Rectal smooth muscle tissue (tissue), 1 donor: ENCODE measurements at regions not wholly inside any gene's neighbourhood (a gene's known extent, or its start where the extent isn't known, plus 50 kb on each side); places are given as distances from the start of the nearest gene placed in this dataset.
"Not testable (repeated sequence)": the region's sequence is repeated elsewhere in the genome, so short reads cannot be mapped to it uniquely, and the experiment has no call there.

Experiments
- H3K27ac ChIP-seq: one replicate; pipeline ENCODE4 v1.7.0; 2013; ENCODE audit warnings: low read depth, low read length, inconsistent platforms
- H3K27me3 ChIP-seq: one replicate; pipeline ENCODE4 v1.7.0; 2013; ENCODE audit warnings: low read length; ENCODE audit not compliant: control insufficient read depth, insufficient read depth
- H3K36me3 ChIP-seq: one replicate; pipeline ENCODE4 v1.7.0; 2013; ENCODE audit warnings: low read length; ENCODE audit not compliant: control insufficient read depth, insufficient read depth
- H3K4me1 ChIP-seq: one replicate; pipeline ENCODE4 v1.7.0; 2013; ENCODE audit warnings: low read length; ENCODE audit not compliant: control insufficient read depth, insufficient read depth
- H3K4me3 ChIP-seq: one replicate; pipeline ENCODE4 v1.7.0; 2013; ENCODE audit warnings: low read length
- H3K9ac ChIP-seq: one replicate; pipeline ENCODE4 v1.7.0; 2013; ENCODE audit warnings: low read length

DNA sequence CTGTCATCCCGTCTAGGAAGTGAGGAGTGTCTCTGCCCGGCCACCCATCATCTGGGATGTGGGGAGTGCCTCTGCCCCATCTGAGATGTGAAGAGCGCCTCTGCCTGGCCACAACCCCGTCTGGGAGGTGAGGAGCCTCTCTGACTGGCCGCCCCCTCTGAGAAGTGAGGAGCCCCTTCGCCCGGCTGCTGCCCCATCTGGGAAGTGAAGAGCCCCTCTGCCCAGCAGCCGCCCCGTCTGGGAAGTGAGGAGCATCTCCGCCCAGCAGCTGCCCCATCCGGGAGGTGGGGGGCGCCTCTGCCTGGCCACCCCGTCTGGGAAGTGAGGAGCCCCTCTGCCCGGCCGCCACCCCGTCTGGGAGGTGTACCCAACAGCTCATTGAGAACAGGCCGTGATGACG, 195.2 kb upstream of the PIEZO2 start:
- not testable (repeated sequence) for H3K36me3 ChIP-seq, H3K27ac ChIP-seq, H3K4me3 ChIP-seq, H3K27me3 ChIP-seq, H3K9ac ChIP-seq, H3K4me1 ChIP-seq

- Histone ChIP-seq H3K27me3 (no peaks in the 10 kb centered on the region), H3K36me3 (no peaks in the 10 kb centered on the region), H3K9ac (no peak overlapping the region), H3K4me3 (no peak overlapping the region), H3K27ac (no peak overlapping the region), H3K4me1 (no peaks in the 10 kb centered on the region)
These were observed 193.7 kb upstream of the PIEZO2 start for GRCh38 chr18:11343096-11343495.

DNA sequence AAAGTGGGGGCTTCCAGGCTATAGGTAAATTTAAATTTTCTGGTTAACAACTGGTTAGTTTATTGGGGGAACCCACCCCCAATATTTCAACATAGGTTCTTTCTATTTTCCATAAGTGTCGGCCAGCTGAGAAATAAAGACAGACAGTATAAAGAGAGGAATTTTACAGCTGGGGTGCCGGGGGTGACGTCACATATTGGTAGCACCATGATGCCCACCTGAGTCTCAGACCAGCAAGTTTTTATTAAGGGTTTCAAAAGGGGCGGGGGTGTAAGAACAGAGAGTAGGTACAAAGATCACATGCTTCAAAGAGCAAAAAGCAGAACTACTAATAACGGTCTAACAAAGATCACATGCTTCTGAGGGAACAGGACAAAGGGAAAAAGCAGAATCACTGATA, 192.7 kb upstream of the PIEZO2 start:
- not testable (repeated sequence) for H3K4me3 ChIP-seq, H3K36me3 ChIP-seq, H3K27me3 ChIP-seq, H3K9ac ChIP-seq, H3K4me1 ChIP-seq, H3K27ac ChIP-seq

GRCh38 chr18:11339188-11339775, 189.9 kb upstream of the PIEZO2 start:
- Histone ChIP-seq H3K9ac (no peak overlapping the region), H3K4me1 (no peaks in the 10 kb centered on the region), H3K4me3 (no peak overlapping the region), H3K36me3 (no peaks in the 10 kb centered on the region), H3K27ac (no peak overlapping the region), H3K27me3 (no peaks in the 10 kb centered on the region)

DNA sequence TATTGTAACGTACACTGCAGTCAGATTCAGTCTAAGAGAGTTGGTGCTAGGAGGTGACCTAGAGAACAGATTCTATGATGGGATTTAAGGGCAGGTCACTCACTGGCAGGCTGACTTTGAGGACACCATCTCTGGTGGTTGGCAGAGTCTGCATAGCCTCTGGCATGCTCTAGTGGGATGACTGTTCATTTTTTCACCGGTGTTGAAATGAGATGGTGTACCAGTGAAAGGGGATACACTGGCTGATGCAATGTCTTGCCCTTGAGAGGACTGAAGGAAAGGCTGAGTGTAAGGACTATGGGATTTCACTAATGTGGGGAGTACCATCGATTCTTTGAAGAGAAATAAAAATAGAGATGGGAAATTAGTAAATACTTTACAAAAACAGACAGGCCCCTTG, 186.9 kb upstream of the PIEZO2 start:
- Histone ChIP-seq H3K27me3 (no peaks in the 10 kb centered on the region), H3K9ac (no peak overlapping the region), H3K4me1 (no peaks in the 10 kb centered on the region), H3K27ac (no peak overlapping the region), H3K4me3 (no peak overlapping the region), H3K36me3 (no peaks in the 10 kb centered on the region)

GRCh38 chr18:11327391-11328009, 178.1 kb upstream of the PIEZO2 start:
- no peak overlapping the region for H3K27ac ChIP-seq
- no peak overlapping the region for H3K4me3 ChIP-seq
- H3K4me1 ChIP-seq = no peaks in the 10 kb centered on the region
- no peaks in the 10 kb centered on the region for H3K36me3 ChIP-seq
- H3K9ac ChIP-seq = no peak overlapping the region
- H3K27me3 ChIP-seq = no peaks in the 10 kb centered on the region

- Histone ChIP-seq H3K36me3 (no peaks in the 10 kb centered on the region), H3K4me1 (no peaks in the 10 kb centered on the region), H3K27me3 (no peaks in the 10 kb centered on the region), H3K27ac (no peak overlapping the region), H3K4me3 (no peak overlapping the region), H3K9ac (no peak overlapping the region)
These were observed 175.8 kb upstream of the PIEZO2 start for GRCh38 chr18:11324956-11325882.

- Histone ChIP-seq H3K36me3 (no peaks in the 10 kb centered on the region), H3K27me3 (no peaks in the 10 kb centered on the region), H3K9ac (no peak overlapping the region), H3K4me1 (no peaks in the 10 kb centered on the region), H3K4me3 (no peak overlapping the region), H3K27ac (no peak overlapping the region)
These were observed 175.1 kb upstream of the PIEZO2 start for GRCh38 chr18:11324510-11324909.

DNA sequence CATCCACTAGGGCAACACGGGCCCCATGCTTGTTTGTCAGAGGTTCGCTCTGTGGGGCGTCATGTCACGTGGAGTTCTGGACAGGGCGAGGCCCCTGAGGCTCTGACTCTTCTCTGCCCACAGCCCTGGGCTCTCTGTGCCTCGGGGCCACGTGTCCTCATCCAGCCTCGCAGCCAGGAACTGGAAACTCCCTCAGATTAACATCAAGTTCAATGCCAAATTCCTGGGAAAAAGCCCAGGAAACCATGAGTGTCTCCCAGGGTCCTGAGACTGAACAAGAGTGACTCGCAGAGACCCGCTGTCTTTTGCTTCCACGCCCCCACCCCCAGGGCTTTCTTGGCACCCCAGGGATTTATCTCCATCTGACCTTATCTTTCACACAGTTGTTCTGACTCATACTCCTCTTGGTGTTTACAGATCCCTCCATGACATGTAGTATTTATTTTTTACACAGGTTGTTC, 174.0 kb upstream of the PIEZO2 start:
- H3K4me1 ChIP-seq = no peaks in the 10 kb centered on the region
- H3K36me3 ChIP-seq = no peaks in the 10 kb centered on the region
- no peaks in the 10 kb centered on the region for H3K27me3 ChIP-seq
- no peak overlapping the region for H3K9ac ChIP-seq
- H3K27ac ChIP-seq = no peak overlapping the region
- H3K4me3 ChIP-seq = no peak overlapping the region

GRCh38 chr18:11322716-11323115, 173.3 kb upstream of the PIEZO2 start:
- no peak overlapping the region for H3K27ac ChIP-seq
- no peak overlapping the region for H3K4me3 ChIP-seq
- no peaks in the 10 kb centered on the region for H3K27me3 ChIP-seq
- no peaks in the 10 kb centered on the region for H3K36me3 ChIP-seq
- no peak overlapping the region for H3K9ac ChIP-seq
- no peaks in the 10 kb centered on the region for H3K4me1 ChIP-seq

DNA sequence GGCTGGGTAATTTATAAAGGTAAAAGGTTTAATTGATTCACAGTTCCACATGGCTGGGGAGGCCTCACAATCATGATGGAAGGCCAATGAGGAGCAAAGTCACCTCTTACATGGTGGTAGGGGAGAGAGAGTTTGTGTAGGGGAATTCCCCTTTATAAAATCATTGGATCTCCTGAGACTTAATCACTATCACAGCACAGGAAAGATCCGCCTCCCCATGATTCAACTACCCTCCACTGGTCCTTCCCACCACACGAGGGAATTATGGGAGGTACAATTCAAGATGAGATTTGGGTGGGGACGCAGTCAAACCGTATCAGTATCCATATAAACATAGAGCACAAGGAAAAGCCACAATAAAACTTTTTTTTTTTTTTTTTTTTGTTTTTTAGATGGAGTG, 172.6 kb upstream of the PIEZO2 start:
- Histone ChIP-seq H3K4me3 (no peak overlapping the region), H3K4me1 (no peaks in the 10 kb centered on the region), H3K27me3 (no peaks in the 10 kb centered on the region), H3K27ac (no peak overlapping the region), H3K9ac (no peak overlapping the region), H3K36me3 (no peaks in the 10 kb centered on the region)

DNA sequence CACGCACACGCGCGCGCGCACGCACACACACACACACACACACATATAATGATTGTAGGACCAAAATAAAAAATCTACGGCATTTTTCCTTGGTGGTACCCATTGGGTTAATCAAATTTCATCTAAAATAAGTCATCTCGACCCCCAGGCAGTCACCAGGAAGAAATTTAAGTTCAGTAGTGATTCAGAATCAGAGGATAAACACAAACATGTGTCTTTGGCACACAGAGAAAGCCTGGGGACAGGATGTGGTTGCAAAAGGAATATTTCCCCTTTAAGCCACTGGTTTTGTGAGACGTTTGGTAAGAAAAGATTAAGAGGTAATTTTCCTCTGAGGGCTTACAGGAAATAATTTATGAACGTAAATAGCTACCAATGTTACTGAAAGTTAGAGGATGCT, 171.6 kb upstream of the PIEZO2 start:
- Histone ChIP-seq H3K27ac (no peak overlapping the region), H3K4me1 (no peaks in the 10 kb centered on the region), H3K36me3 (no peaks in the 10 kb centered on the region), H3K9ac (no peak overlapping the region), H3K4me3 (no peak overlapping the region), H3K27me3 (no peaks in the 10 kb centered on the region)
